Amniotic stem cell (primary cell): ENCODE measurements at regions not wholly inside any gene's neighbourhood (a gene's known extent, or its start where the extent isn't known, plus 50 kb on each side); places are given as distances from the start of the nearest gene placed in this dataset.

ENCODE experiments used
- DNase-seq: peaks from one replicate; lab custom pipeline; 2025; lab: John Stamatoyannopoulos, UW

GRCh38 chr4:95987851-95988250, 148.0 kb downstream of the PDHA2 start:
- no peak for DNase-seq

DNA sequence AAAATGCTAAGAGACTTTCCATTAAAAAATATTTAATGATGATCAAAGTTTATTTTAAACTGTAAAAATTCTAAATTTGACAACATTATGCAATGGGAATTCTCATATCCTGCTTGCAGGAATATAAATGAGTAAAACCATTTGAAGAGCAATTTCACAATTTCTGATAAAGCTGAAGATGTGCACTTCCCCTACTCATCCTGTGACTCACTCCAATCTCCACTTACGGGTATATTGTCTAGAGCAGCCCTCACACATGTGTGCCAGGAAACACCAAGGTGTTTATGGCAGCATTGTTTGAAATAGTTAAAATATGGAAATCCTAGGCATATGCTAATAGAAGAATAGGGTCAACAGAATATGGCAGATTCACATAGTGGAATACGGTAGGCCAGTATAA, 158.4 kb downstream of the PDHA2 start:
- no peak for DNase-seq

DNA sequence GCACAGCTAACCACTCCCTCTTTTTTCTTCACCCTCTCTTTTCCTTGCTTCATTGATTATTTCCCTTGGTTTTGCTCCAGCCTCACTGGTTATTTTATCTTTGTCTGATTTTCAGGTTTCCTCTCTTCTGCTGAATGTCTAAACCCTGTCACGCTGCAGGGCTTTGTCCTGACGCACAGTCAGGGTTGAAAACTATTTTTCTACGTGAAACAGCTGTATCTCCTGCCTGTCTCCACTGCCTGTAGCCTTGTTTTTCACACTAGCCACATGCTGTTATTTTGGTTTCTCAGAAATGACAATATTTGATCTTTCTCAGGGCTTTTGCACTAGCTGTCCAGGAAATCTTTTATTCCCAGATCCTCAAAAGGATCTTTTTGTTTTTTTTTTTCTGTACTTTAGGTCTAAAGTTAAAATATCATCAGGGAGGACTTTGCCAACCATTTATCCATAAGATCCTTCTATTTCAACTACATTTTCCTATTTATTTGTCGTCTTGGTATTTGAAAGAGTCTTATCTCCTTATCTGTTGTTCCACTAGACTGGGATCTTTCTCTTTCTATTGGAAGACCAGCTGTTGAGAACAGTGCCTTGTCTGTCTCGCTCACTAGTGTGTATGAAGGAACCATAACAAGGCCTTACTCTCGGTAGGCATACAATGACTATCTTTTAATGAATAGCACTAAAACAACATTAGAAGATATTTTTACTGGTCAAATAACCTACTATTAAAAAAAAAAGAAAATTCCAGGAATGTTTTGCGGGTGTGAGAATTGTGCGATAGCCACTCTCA, 164.3 kb downstream of the PDHA2 start:
- DNase-seq, result no peak

DNA sequence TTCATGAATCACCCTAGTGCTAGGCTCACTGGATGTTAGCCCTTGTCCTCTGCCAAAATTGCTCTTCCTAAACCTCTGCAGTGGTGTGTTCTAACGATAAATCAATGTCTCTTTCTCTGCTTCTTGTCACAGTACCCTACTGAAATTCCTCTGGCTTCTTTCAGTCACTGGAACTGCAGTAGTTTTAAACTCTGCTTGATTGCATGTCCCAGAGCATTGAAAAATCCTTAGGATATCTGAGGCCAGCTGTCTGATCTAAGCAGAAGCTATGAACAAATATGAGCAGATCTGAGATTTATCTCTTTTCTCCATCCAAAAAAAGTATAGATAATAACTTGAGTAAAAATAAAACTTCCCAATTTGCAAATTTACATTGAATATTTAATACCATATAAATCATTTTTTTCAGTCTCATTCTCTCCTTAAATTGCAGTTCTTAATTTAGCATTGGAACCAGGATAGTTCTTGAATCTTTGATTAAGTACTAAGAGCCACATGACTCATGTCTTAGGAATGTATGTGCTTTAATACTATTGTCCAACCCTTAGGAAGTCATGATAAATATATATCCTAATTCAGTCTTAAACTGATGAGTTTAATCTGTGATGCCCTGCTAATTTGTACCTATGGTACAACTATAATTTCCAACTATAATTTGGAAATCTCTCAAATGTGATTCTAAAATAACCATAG, 169.7 kb downstream of the PDHA2 start:
- DNase-seq, result no peak

DNA sequence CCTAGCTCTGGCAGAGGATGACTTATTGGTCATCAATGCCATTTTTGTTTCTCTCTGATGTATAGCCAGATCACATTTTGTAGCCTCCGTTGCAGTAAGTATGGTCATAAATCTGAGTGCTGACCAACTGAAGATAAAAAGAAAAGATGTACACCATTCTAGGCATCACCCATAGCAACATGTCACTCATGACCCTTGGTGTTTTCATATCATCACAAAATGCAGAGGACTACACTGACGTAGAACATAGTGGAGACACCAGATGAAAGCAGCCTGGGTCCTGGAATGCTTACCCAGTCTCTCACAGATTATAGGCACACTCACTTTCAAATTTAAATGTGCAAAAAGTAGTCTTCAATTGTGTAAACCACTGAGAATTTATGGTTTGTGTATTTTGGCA, 172.8 kb downstream of the PDHA2 start:
- DNase-seq, result no peak

DNA sequence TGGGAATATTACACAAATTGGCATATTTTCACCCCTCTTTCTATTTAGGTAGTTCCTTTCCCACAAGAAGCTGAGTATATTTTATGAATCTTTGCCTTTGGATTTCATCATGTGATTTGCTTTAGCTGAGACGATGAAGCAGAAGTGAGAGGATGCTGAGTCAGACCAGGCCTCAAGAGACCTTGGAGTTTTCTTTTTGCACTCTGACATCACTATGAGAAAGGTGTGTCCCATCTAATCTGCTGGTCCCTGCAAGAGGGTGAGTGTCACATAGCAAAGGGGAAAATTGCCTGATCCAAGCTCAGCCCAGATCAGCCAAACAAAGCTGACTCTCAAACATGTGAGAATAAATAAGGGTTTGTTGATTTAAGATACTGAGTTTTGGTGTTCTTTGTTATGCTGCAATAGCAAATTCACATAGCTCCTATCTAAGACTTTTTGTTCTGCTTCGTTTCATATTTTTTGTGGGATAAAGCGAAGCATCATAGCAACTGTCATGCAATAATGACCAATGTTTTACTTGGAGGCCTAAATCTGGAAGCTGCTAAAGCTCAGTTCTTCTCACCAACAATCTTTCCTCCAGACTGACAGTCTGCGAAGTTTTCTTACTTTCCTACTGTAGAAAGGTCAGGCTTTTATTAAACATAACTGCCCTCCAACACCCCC, 176.9 kb downstream of the PDHA2 start:
- DNase-seq, result no peak

- no peak for DNase-seq
Observed at GRCh38 chr4:96025011-96025410, 185.1 kb downstream of the PDHA2 start.

DNA sequence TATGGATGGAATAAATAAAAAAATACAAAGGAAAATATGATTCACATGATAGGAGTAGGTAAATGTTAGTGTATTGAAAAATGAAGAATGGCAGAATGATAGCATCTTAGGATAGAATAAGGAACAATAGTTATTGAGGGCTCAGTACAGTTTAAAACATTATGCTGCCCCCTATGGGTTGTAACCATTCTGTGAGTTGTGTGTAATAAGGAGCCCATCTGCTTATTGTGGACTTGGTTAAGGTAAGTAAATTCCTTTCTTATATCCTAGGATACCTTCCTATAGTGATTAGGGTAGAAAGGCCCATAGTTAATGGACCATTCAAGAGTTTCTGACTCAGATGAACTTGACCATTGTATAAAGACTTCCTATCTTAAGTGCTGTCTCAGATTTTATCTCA, 195.8 kb downstream of the PDHA2 start:
- no peak for DNase-seq

DNA sequence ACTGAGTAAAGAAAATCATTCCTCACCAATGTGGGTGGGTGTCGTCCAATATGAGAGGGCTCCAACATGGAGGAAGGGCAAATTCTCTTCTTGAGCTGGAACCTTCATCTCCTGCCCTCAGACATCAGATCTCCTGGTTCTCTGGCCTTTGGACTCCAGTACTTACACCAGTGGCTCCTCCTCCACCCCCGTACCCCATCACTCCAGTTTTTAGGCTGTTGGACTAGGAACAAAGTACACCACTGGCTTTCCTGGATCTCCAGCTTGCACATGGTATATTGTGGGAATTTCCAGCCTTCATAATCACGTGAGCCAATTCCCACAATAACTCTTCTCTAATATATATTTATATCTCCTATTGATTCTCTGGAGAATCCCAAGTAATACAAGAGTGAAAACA, 196.9 kb downstream of the PDHA2 start:
- no peak for DNase-seq

- DNase-seq, result no peak
Observed at GRCh38 chr4:96037705-96038104, 197.8 kb downstream of the PDHA2 start.

DNA sequence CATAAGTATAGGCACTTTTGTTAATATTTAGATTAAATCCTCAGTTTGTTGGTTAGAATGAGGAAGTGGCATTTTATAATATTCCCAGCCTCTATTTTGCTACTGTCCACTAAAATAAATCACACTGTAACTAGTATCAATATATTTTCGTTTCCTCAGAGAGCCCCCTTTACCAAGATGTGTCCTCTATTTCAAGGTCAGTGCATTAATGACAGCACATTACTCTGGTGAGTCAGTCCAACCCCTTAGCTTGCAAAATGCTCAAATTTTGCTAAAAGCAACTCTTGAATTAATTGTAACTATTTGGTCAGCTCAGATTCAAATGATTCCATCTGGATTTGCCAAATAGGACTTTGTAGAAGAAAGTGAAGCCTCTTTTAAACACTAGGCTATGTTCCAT, 199.3 kb downstream of the PDHA2 start:
- no peak for DNase-seq

GRCh38 chr4:96039803-96040436, 200.0 kb downstream of the PDHA2 start:
- DNase-seq, result no peak

DNA sequence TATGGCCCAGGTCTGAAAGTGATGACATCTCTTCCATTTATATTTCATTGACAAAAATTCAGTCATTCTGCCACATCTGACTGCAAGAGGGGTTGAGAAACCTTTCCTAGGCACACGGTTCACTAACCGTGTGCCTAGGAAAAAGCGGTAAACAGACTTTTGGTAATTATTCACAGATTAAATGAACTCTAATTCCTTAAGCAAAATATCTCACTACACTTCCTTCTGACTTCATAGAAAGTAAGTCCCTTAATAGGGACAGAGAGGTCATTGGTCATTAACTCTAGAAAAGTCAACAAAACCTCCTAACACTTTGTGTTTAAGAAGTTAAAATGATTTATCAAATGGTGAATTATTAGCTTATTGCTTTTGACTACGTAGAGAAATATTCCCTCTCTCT, 205.1 kb downstream of the PDHA2 start:
- no peak for DNase-seq

DNA sequence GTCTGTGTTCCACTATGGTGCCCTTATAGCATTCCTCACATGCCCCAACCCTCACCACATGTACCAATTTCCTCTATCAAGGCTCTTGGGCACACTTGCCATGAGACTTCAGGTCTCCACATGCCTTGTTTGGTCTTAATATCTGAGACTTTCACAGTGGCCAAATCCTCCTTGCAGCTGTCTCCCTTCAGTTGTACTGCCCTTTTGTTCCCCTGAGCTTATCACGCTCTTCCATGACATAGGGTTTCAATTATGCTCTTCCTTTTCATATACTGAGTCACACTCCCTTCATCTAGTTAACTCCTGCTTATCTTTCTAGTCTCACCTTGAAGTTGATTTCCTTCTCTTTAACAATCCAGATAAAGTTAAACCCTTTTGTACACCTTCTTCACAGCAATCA, 212.9 kb downstream of the PDHA2 start:
- no peak for DNase-seq

DNA sequence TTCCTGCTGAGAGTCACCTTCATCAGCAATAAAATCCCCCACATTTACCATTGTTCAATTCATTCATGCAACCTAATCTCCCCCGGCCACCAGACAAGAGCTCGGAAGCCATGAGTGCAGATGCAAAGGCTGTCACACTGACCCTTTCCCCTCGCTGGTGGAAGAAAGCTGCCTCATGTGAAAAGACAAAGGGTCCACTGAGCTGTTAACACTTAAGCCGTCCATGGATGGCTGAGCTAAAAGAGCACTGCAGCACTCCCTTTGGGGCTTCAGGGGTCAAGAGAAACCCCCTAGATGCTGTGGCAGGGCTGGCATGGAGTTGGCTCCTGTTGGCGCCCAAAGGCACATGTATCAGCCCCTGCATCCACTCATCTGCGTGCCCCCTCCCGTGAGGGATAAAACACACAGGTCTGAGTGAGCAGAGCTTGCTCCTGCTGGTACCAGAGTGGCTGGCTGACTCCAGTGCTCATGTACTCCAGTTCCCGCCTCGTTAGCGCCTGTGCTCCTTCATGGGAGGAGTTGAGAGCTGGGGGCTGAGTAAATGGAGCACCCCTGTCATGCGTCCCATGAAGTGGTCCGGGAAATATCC, 216.5 kb downstream of the PDHA2 start:
- no peak for DNase-seq

DNA sequence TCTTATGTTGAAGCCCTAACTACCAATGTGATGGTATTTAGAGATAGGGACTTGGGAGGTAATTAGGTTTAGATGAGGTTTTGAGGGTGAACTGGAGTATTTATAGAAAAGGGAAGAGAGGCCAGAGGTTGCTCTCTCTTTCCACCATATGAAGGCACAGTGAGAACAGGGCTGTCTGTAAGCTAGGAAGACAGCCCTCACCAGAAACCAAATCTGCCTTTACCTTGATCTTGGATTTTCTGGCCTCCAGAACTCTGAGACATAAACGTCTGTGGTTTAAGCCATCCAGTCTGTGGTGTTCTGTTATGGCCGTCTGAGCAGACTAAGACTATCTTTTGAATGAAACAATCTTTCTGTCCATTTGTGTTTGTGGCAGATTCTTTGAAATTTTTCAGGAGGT, 223.7 kb downstream of the PDHA2 start:
- DNase-seq, result no peak

- DNase-seq, result no peak
Observed at GRCh38 chr4:96073461-96073860, 233.6 kb downstream of the PDHA2 start.

- DNase-seq, result no peak
Observed at GRCh38 chr4:96092151-96092705, 252.3 kb downstream of the PDHA2 start.

- no peak for DNase-seq
Observed at GRCh38 chr4:96093057-96093456, 253.2 kb downstream of the PDHA2 start.

DNA sequence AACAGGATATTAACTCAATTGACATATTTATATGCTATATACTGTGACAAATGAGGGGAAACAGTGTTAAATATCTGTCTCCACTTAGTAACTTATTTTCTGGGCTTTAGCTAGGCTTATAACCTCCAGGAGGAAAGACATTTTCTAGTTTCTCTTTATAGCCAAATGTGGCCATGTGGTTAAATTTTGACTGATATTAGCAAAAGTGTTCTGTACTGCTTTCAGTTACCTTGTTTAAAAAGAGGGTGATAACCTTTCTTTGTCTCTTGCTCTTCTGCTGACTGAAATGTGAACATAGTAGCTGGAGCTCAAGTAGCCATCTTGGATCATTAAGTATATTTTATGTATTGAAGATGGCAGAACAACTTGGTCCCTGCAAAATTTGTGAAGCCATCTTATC, 253.7 kb downstream of the PDHA2 start:
- no peak for DNase-seq

- no peak for DNase-seq
Observed at GRCh38 chr4:96094183-96094582, 254.3 kb downstream of the PDHA2 start.

DNA sequence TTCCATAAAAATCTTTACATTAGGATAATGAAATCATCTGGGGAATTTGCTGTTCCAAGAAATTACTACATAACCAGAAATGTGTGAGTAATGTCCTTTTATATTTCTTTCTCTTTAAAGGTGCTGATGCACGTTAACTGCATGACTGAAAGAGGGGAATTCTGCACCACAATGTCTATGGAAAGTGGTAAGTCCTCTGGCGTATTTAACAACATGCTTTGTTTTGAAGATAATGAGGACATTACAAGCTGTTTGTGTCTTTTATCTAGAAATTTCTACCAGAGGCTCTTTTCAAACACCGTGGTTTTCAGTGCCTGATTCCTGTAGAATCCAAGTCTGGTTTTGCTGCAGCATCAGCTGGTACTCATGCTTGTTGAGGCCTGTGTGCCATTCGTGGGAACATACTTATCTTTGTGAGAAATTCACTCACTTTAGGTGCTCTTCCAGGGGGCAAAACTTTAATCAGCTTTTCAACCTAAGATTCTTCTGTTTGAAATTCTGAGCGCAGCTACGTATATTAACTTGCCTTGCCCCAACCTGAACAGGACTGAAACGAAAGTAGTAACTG, 257.2 kb downstream of the PDHA2 start:
- no peak for DNase-seq
